Esophagus muscularis mucosa (tissue), 3 donors: ENCODE measurements at regions not wholly inside any gene's neighbourhood (a gene's known extent, or its start where the extent isn't known, plus 50 kb on each side); places are given as distances from the start of the nearest gene placed in this dataset.

Source experiments
- POLR2A ChIP-seq: fragments of 450-650 bp; IDR thresholded peaks from one replicate; pipeline ENCODE4 v1.6.1; 2017; ENCODE audit warnings: antibody characterized with exemption, moderate library complexity, mild to moderate bottlenecking, low read depth
- POLR2AphosphoS5 ChIP-seq, 2 donors: sonication (generic); formaldehyde crosslinking; IDR thresholded peaks; one replicate each; pipeline ENCODE4 v1.6.1; 2017; ENCODE audit warnings: antibody characterized with exemption in 2 of 2
- TF ChIP-seq, protein P1 (sequence below), 3 experiments: fragments of 200-600 bp in 2 of 3; fragments of 450-650 bp in 1 of 3; sonication (generic) in 2 of 3; IDR thresholded peaks; one replicate each; pipeline ENCODE4 v1.5.1; 2017 to 2019; ENCODE audit warnings: antibody characterized with exemption in 3 of 3, mild to moderate bottlenecking in 2 of 3, moderate library complexity in 1 of 3

DNA sequence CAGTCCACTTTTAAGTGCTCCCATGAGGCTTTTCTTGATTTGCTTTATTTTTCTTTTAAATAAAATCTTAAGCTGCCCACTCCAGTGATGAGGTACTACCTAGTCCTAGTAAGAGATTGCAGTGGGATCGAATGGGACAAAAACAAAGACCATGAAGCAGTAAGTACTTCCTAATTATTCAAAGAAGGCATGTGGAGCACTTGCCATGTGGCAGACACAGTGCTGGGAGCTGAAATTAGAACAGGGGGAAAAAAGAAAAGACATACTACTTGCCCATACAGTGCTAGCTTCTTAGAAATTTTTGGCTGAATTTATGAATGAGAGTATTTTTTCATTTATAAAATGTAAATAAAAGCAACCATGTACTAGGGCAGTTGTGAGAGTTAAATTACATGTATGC, 239.9 kb upstream of the TNC start:
- TF ChIP-seq, protein P1, sequence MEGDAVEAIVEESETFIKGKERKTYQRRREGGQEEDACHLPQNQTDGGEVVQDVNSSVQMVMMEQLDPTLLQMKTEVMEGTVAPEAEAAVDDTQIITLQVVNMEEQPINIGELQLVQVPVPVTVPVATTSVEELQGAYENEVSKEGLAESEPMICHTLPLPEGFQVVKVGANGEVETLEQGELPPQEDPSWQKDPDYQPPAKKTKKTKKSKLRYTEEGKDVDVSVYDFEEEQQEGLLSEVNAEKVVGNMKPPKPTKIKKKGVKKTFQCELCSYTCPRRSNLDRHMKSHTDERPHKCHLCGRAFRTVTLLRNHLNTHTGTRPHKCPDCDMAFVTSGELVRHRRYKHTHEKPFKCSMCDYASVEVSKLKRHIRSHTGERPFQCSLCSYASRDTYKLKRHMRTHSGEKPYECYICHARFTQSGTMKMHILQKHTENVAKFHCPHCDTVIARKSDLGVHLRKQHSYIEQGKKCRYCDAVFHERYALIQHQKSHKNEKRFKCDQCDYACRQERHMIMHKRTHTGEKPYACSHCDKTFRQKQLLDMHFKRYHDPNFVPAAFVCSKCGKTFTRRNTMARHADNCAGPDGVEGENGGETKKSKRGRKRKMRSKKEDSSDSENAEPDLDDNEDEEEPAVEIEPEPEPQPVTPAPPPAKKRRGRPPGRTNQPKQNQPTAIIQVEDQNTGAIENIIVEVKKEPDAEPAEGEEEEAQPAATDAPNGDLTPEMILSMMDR (IDR thresholded peaks at IDR 0.05): no peak
- TF ChIP-seq POLR2A: no peak
- TF ChIP-seq POLR2AphosphoS5 (IDR thresholded peaks at IDR 0.05): no peak
